MM.1S (cell line): ENCODE measurements at regions not wholly inside any gene's neighbourhood (a gene's known extent, or its start where the extent isn't known, plus 50 kb on each side); places are given as distances from the start of the nearest gene placed in this dataset.
"Not testable (repeated sequence)": the region's sequence is repeated elsewhere in the genome, so short reads cannot be mapped to it uniquely, and the experiment has no call there.

Experiments
- EZH2 ChIP-seq: fragments of 300-600 bp; sonication (generic); optimal IDR thresholded peaks from 2 replicates; pipeline ENCODE3; 2017; ENCODE audit warnings: low read depth, mild to moderate bottlenecking, antibody characterized with exemption, low read length, mixed read lengths
- TF ChIP-seq, protein P1 (sequence below): fragments of 300-600 bp; sonication (generic); IDR thresholded peaks from 2 replicates; pipeline ENCODE4 v1.5.1; 2016; ENCODE audit warnings: antibody characterized with exemption, low read length, mixed read lengths

DNA sequence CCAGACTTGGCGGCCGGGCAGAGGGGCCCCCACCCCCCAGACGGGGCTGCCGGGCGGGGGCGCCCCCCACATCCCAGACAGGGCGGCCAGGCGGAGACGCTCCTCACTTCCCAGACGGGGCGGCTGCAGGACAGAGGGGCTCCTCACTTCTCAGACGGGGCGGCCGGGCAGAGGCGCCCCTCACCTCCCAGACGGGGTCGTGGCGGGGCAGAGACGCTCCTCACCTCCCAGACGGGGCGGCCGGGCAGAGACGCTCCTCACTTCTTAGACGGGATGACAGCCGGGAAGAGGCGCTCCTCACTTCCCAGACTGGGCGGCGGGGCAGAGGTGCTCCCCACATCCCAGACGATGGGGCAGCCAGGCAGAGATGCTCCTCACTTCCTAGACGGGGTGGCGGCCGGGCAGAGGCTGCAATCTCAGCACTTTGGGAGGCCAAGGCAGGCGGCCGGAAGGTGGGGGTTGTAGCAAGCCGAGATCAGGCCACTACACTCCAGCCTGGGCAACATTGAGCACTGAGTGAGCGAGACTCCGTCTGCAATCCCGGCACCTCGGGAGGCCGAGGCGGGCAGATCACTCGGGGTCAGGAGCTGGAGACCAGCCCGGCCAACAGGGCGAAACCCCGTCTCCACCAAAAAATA is 79.0 kb upstream of the TBX5 start:
- TF ChIP-seq, protein P1, sequence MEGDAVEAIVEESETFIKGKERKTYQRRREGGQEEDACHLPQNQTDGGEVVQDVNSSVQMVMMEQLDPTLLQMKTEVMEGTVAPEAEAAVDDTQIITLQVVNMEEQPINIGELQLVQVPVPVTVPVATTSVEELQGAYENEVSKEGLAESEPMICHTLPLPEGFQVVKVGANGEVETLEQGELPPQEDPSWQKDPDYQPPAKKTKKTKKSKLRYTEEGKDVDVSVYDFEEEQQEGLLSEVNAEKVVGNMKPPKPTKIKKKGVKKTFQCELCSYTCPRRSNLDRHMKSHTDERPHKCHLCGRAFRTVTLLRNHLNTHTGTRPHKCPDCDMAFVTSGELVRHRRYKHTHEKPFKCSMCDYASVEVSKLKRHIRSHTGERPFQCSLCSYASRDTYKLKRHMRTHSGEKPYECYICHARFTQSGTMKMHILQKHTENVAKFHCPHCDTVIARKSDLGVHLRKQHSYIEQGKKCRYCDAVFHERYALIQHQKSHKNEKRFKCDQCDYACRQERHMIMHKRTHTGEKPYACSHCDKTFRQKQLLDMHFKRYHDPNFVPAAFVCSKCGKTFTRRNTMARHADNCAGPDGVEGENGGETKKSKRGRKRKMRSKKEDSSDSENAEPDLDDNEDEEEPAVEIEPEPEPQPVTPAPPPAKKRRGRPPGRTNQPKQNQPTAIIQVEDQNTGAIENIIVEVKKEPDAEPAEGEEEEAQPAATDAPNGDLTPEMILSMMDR = not testable (repeated sequence)
- not testable (repeated sequence) for TF ChIP-seq EZH2
